ENCODE measurements at regions not wholly inside any gene's neighbourhood (a gene's known extent, or its start where the extent isn't known, plus 50 kb on each side); places are given as distances from the start of the nearest gene placed in this dataset.

DNA sequence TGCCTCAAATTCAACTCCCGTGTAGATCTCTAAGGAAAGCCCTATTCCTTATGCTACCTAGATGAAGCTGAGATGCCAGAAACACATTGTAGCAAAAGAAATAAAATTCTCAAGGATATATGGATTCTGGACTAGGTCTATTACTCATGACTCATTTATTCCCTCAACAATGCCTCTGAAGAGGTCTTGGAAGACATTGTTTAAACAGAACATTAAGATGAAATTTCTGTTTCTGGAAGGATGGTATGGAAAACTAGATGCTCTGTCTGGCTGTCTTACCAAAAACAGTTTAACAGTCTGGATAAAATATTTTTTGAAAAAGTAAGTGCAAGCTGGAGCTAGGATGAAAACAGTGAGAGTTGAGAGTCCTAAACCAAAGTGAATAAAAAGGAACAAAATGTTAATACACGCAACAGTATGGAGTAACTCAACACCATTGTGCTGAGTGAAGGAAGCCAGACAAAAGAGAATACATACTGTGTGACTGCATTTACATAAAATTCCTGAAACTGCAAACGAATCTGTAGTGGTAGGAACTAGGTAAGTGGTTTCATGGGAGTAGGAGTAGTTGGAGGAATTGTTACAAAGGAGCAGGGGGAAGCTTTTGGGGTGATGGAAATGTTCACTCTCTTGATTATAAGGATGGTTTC lies 59.3 kb upstream of the GNG12 start:
- H3K27me3 ChIP-seq (ENCODE audit: control insufficient read depth, insufficient read depth, low read length), result no peaks in the 10 kb centered on the region
- no peak overlapping the region for H3K4me3 ChIP-seq (ENCODE audit: low read depth, low read length)
- ChIA-PET CTCF (interaction anchor here (0.6 kb wide), 1 partner anchor 27 kb away, joined by 3 read pairs; no protein-coding TSS in a partner anchor), POLR2A (no interaction called here)
- H3K9me3 ChIP-seq (ENCODE audit: control insufficient read depth, insufficient read depth, low read length), result no peaks in the 10 kb centered on the region
- TF ChIP-seq, protein P1, sequence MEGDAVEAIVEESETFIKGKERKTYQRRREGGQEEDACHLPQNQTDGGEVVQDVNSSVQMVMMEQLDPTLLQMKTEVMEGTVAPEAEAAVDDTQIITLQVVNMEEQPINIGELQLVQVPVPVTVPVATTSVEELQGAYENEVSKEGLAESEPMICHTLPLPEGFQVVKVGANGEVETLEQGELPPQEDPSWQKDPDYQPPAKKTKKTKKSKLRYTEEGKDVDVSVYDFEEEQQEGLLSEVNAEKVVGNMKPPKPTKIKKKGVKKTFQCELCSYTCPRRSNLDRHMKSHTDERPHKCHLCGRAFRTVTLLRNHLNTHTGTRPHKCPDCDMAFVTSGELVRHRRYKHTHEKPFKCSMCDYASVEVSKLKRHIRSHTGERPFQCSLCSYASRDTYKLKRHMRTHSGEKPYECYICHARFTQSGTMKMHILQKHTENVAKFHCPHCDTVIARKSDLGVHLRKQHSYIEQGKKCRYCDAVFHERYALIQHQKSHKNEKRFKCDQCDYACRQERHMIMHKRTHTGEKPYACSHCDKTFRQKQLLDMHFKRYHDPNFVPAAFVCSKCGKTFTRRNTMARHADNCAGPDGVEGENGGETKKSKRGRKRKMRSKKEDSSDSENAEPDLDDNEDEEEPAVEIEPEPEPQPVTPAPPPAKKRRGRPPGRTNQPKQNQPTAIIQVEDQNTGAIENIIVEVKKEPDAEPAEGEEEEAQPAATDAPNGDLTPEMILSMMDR (IDR thresholded peaks at IDR 0.05; ENCODE audit: low read depth, low read length), result no peak
- no peak overlapping the region for H3K27ac ChIP-seq (ENCODE audit: low read depth, low read length)
- DNase-seq (ENCODE audit: low read depth, low spot score), result no peak

DNA sequence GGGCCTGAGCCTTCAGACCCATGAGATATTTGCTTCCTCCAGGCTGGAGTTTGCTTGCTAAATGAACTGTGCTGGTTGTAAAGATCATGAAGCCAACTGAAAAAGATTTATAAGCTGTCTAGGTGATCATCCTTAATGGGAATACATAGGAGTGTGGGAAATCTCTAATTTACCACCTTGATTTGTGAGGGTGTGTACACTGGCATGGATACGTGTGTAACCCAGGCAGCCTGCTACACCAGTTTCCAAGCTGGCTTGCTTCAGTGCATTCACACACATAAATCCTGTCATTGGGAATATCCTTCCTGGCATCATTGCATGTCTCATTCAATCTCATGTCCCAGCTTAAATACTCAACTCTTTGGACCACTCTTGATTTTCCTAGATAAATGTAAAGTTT lies 57.6 kb upstream of the GNG12 start:
- TF ChIP-seq, protein P1 (IDR thresholded peaks at IDR 0.05; ENCODE audit: low read depth, low read length), result no peak
- H3K4me3 ChIP-seq (ENCODE audit: low read depth, low read length), result no peak overlapping the region
- H3K27me3 ChIP-seq (ENCODE audit: control insufficient read depth, insufficient read depth, low read length), result no peaks in the 10 kb centered on the region
- CTCF ChIA-PET, result no interaction called here
- H3K9me3 ChIP-seq (ENCODE audit: control insufficient read depth, insufficient read depth, low read length), result no peaks in the 10 kb centered on the region
- POLR2A ChIA-PET, result no interaction called here
- H3K27ac ChIP-seq (ENCODE audit: low read depth, low read length), result no peak overlapping the region
- no peak for DNase-seq (ENCODE audit: low read depth, low spot score)

DNA sequence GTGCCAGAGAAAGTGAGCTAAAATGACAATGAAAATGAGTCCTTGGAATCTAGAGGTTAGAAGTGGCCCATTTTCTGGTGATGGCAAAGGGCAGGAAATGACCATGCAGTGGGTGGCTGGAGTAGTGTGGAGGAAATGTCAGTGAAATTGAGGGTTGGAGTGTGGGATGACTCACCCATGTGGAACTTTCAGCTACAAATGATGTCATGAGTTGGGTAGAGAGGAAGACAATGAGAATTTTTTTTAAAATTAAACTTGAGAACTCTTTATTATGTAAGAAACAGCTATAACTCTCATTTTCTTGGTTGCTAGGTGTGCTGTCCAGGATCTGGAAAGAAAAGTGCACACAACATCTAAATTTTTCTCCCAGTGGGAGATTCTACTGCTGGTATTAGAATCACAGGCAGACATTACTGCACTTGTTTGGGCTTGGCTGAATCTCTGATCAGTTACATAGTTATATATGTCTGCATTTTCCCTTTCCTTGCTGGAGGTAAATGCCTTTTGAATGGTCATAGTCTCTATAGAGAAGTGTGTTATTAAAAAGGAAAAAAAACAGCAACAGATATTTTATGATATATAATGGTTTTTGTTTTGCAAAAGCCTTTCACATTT lies 56.8 kb upstream of the GNG12 start:
- ChIA-PET POLR2A (no interaction called here), CTCF (interaction anchor here (0.8 to 1.3 kb wide), 2 partner anchors 40 to 121 kb away, joined by 3 to 4 read pairs; no protein-coding TSS in a partner anchor)
- Histone ChIP-seq H3K27me3 (ENCODE audit: control insufficient read depth, insufficient read depth, low read length) (no peaks in the 10 kb centered on the region), H3K4me3 (ENCODE audit: low read depth, low read length) (no peak overlapping the region), H3K9me3 (ENCODE audit: control insufficient read depth, insufficient read depth, low read length) (no peaks in the 10 kb centered on the region), H3K27ac (ENCODE audit: low read depth, low read length) (no peak overlapping the region)
- TF ChIP-seq, protein P1 (IDR thresholded peaks at IDR 0.05; ENCODE audit: low read depth, low read length), result no peak
- DNase-seq (ENCODE audit: low read depth, low spot score), result peak; percentile 49

DNA sequence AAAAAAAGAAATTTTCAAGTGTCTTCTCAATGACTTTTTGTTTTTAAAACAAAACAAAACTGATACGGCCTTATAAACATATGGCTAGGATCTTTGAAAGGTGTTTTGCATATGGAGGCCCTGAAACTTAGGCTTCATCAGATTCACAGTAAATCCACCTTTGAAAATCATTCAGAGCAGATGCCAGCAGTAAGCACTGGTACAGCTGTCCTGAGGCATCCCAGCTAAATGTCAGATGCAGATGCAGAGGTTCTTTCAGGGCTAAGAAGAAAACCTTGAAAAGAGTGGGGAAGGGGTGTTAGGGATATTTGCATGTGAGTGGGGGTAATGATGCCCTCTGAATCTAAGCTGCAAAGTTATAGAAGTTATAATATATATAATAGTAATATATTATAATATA lies 56.2 kb upstream of the GNG12 start:
- Histone ChIP-seq H3K9me3 (ENCODE audit: control insufficient read depth, insufficient read depth, low read length) (no peaks in the 10 kb centered on the region), H3K27me3 (ENCODE audit: control insufficient read depth, insufficient read depth, low read length) (no peaks in the 10 kb centered on the region), H3K4me3 (ENCODE audit: low read depth, low read length) (no peak overlapping the region), H3K27ac (ENCODE audit: low read depth, low read length) (peak overlapping the region; percentile 22)
- no peak for DNase-seq (ENCODE audit: low read depth, low spot score)
- POLR2A ChIA-PET, result no interaction called here
- TF ChIP-seq, protein P1 (IDR thresholded peaks at IDR 0.05; ENCODE audit: low read depth, low read length), result no peak
- CTCF ChIA-PET, result interaction anchor here (1.3 kb wide), 1 partner anchor 39 kb away, joined by 4 read pairs; no protein-coding TSS in a partner anchor

Measured in AG04450 (cell line).